Activated CD8-positive, alpha-beta memory T cell treated with anti-CD3 and anti-CD28 coated beads, Interleukin-2, amount 10 ng/mL, durations not matched to agents 7 days and 5 days (primary cell): ENCODE measurements at regions not wholly inside any gene's neighbourhood (a gene's known extent, or its start where the extent isn't known, plus 50 kb on each side); places are given as distances from the start of the nearest gene placed in this dataset.
"Not testable (repeated sequence)": the region's sequence is repeated elsewhere in the genome, so short reads cannot be mapped to it uniquely, and the experiment has no call there.

ENCODE experiments used
- ATAC-seq: fragments of 150-1000 bp; cut with Tn5 transposase; one replicate; pipeline ENCODE4 v1.10.0; 2021; ENCODE audit warnings: moderate library complexity
- CTCF ChIA-PET: fragments of 350-600 bp; sonication (Branson Sonifier 250); formaldehyde crosslinking; loops from one replicate; lab custom pipeline; 2021; ENCODE audit warnings: antibody characterized with exemption; lab: Charles Lee
- DNase-seq: peaks from one replicate; pipeline ENCODE4 v3.0.0-alpha.2; 2020
- H3K27ac Mint-ChIP-seq: one replicate; pipeline ENCODE4 v1.8.0; 2021; ENCODE audit warnings: mild to moderate bottlenecking, mixed read lengths
- H3K27me3 Mint-ChIP-seq: one replicate; pipeline ENCODE4 v1.8.0; 2021; ENCODE audit warnings: mixed read lengths
- H3K36me3 Mint-ChIP-seq: one replicate; pipeline ENCODE4 v1.8.0; 2021; ENCODE audit warnings: mild to moderate bottlenecking, mixed read lengths
- H3K4me1 Mint-ChIP-seq: one replicate; pipeline ENCODE4 v1.8.0; 2021; ENCODE audit warnings: mixed read lengths
- H3K4me3 Mint-ChIP-seq: one replicate; pipeline ENCODE4 v1.8.0; 2021; ENCODE audit warnings: mild to moderate bottlenecking, moderate library complexity, mixed read lengths
- H3K9me3 Mint-ChIP-seq: one replicate; pipeline ENCODE4 v1.8.0; 2022; ENCODE audit warnings: low read depth, mixed read lengths

DNA sequence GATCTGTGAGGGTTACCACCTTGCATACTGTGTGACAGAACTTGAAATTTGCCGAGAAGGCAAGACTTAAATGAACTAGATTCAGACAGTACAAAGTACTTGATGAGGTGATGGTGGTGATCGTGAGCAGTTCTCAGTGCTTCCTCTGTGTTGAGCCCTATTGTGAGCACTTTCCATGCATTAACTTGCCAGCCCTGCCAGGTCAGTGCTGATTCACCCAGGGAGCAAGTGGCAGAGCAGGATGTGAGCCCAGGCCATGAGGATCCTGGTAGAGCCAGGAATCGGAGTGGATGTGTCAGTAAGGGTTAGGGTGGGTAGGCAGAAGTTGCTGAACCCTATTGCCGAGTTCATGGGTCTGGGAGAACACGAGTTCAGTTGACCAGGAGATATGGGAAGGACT, 4545.7 kb upstream of the TPTE start:
- ATAC-seq, H3K4me1 Mint-ChIP-seq, DNase-seq: not testable (repeated sequence)

GRCh38 chr21:5997586-5997985, 4523.8 kb upstream of the TPTE start:
- ATAC-seq, DNase-seq, H3K9me3 Mint-ChIP-seq, CTCF ChIA-PET, H3K4me3 Mint-ChIP-seq, H3K27me3 Mint-ChIP-seq, H3K27ac Mint-ChIP-seq, H3K36me3 Mint-ChIP-seq, H3K4me1 Mint-ChIP-seq: not testable (repeated sequence)

More for the DNA sequence above, 4545.7 kb upstream of the TPTE start:
- H3K36me3 Mint-ChIP-seq, H3K27me3 Mint-ChIP-seq, H3K27ac Mint-ChIP-seq, CTCF ChIA-PET, H3K4me3 Mint-ChIP-seq, H3K9me3 Mint-ChIP-seq: not testable (repeated sequence)

DNA sequence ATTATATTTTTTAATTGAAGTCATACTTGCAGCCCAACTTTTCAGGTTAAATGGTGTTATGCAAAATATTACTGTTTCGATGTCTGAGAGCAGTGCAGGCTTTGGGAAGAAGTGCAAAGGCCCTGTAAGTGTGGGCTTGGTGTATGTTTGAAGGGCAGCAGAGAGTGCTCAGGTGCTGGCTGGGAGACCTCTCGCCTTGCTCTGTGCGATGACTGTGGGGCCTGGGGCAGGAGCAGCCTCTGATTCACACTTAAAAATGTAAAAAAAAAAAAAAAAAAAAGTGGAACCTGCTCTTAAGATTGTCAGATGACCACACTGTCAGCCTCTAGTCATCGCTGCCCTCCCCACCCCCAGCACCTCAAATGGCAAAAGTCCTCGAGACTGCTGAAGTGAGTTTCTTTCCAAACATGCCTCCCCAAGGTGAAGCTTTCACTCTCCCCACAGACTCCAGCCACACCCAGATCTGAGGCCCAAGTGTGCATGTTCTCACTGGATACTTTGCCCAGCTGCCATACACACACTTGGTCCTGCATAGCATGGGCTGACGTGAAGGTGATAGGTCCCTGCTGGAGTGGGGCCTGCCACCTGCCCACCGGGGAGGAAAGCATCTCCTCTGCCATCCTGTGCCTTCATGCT, 4505.8 kb upstream of the TPTE start:
- H3K27ac Mint-ChIP-seq, ATAC-seq, H3K27me3 Mint-ChIP-seq, CTCF ChIA-PET, DNase-seq, H3K36me3 Mint-ChIP-seq, H3K4me3 Mint-ChIP-seq, H3K4me1 Mint-ChIP-seq, H3K9me3 Mint-ChIP-seq: not testable (repeated sequence)

- H3K27ac Mint-ChIP-seq, H3K27me3 Mint-ChIP-seq, H3K9me3 Mint-ChIP-seq, H3K36me3 Mint-ChIP-seq, ATAC-seq, CTCF ChIA-PET, DNase-seq, H3K4me1 Mint-ChIP-seq, H3K4me3 Mint-ChIP-seq: not testable (repeated sequence)
Measured at GRCh38 chr21:6020460-6020859, 4500.9 kb upstream of the TPTE start.

GRCh38 chr21:6020953-6021716, 4500.2 kb upstream of the TPTE start:
- H3K27me3 Mint-ChIP-seq, H3K27ac Mint-ChIP-seq, DNase-seq, H3K36me3 Mint-ChIP-seq, ATAC-seq, H3K4me3 Mint-ChIP-seq, CTCF ChIA-PET, H3K9me3 Mint-ChIP-seq, H3K4me1 Mint-ChIP-seq: not testable (repeated sequence)

GRCh38 chr21:6021717-6022270, 4499.6 kb upstream of the TPTE start:
- H3K9me3 Mint-ChIP-seq, ATAC-seq, H3K27me3 Mint-ChIP-seq, H3K27ac Mint-ChIP-seq, H3K4me3 Mint-ChIP-seq, H3K36me3 Mint-ChIP-seq, DNase-seq, H3K4me1 Mint-ChIP-seq, CTCF ChIA-PET: not testable (repeated sequence)

- H3K9me3 Mint-ChIP-seq, H3K27me3 Mint-ChIP-seq, H3K27ac Mint-ChIP-seq, H3K4me1 Mint-ChIP-seq, ATAC-seq, H3K36me3 Mint-ChIP-seq, DNase-seq, H3K4me3 Mint-ChIP-seq, CTCF ChIA-PET: not testable (repeated sequence)
Measured at GRCh38 chr21:6023331-6023730, 4498.1 kb upstream of the TPTE start.

DNA sequence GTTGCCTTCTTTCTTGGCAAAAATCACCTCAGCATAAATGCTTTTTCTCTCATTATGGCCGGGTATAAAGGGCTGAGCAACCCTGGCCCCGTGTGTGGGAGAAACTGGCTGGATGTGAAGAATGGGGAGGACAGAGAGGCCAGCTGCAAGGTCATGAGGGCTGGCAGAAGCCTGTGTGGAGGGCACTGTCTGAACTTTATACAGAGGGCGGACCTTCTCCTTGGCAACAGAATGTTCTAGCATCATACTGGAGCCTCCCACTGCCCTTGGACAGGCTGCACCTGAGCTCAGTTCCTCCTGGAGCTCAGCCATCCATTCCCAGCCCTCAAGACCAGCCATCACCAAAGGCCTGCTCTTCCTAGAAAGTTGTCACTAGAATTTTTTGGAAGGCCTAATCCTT, 4496.2 kb upstream of the TPTE start:
- H3K27me3 Mint-ChIP-seq, CTCF ChIA-PET, ATAC-seq, H3K9me3 Mint-ChIP-seq, H3K36me3 Mint-ChIP-seq, H3K4me1 Mint-ChIP-seq, H3K27ac Mint-ChIP-seq, DNase-seq, H3K4me3 Mint-ChIP-seq: not testable (repeated sequence)

DNA sequence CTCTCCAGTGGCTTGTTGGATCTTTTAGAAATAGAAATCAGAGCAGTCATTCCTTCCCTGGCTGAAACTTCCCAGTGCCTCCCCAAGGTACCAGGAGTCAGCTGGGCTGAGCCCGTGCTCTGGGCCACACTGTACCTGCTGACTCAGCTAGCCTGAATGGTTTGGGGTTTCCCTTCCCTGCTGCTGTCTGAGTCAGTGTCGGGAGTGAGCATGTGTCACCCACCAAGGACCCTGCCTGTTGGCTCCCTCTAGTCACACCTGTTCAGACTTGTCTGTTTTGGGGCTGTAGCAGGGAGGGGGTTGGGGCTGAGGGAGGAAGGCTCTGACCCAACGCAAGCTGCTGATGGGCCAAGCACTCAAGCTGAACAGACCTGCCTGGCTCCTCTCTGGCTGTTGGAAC, 4493.9 kb upstream of the TPTE start:
- H3K36me3 Mint-ChIP-seq, DNase-seq, H3K9me3 Mint-ChIP-seq, H3K4me1 Mint-ChIP-seq, H3K27ac Mint-ChIP-seq, CTCF ChIA-PET, H3K4me3 Mint-ChIP-seq, H3K27me3 Mint-ChIP-seq: not testable (repeated sequence)
- peak; percentile 49 for ATAC-seq

- H3K36me3 Mint-ChIP-seq, DNase-seq, H3K4me1 Mint-ChIP-seq, CTCF ChIA-PET, H3K27ac Mint-ChIP-seq, H3K9me3 Mint-ChIP-seq, H3K27me3 Mint-ChIP-seq, H3K4me3 Mint-ChIP-seq, ATAC-seq: not testable (repeated sequence)
Measured at GRCh38 chr21:6034124-6034678, 4487.2 kb upstream of the TPTE start.

DNA sequence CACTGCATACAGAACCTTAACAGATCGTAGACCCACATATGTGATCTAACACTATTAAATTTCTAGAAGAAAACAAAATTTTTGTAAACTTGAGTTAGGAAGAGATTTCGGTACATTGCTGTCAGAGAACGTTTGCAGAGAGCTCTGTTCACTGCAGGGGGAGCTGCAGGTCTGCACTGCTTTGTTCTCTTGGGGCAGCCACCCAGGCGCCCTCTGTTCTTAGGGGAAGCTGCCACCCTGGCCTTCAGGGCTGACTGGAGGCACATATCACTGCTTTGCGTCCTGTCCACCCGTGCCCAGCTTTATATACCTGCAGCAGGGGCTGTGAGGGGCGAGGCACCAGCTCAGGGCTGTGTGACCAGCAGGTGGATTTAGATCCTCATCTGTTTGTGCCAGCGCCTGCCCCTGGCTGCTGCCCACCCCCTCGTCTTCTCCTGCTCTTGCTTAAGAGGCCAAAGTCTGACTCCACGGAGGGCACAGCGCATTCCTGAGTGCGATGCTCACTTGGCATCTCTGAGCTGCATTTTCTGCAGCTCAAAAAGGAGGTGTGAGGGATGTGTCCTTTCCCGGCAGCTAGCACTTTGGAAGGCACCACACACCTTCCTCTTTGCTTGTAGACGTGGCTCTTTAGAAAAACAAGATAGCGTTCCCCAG, 4486.4 kb upstream of the TPTE start:
- H3K4me3 Mint-ChIP-seq, CTCF ChIA-PET, H3K36me3 Mint-ChIP-seq, DNase-seq, H3K4me1 Mint-ChIP-seq, H3K27ac Mint-ChIP-seq, H3K27me3 Mint-ChIP-seq, H3K9me3 Mint-ChIP-seq: not testable (repeated sequence)
- ATAC-seq: peak; percentile 33

DNA sequence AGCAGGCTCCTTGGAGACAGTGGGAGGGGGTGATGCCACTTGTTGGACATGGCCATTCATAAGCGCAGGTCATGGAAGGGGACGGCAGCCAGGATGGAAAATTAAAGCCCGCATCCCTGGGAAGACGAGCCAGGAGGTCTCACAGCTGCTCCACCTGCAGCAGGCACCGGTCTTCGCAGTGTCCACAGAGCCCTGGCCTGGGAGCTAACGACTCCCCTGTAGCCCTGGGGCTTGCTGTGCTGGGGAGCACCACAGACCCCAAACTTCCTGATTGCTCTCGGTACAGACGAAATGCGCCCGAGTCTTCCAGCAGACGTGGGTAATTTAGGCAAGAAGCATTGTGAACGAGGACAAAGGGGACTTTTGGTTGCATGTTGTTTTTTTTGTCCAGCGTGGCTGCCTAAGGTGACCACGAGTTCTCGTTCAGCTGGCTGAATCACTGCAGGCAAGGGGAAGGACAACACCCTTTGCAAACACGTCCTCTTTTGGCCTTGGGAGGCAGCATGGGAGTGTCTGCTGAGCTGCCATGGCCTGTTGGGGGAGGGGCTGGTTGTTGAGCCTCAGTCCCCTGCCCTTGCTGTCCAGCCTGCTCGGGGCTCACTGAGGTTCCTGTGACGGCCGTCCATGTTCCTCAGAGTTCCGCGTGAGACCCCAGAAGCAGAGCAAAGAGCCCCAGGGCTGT, 4485.8 kb upstream of the TPTE start:
- H3K4me1 Mint-ChIP-seq, DNase-seq, H3K27ac Mint-ChIP-seq, H3K27me3 Mint-ChIP-seq, CTCF ChIA-PET, H3K4me3 Mint-ChIP-seq, H3K36me3 Mint-ChIP-seq, ATAC-seq, H3K9me3 Mint-ChIP-seq: not testable (repeated sequence)

- H3K9me3 Mint-ChIP-seq, H3K27me3 Mint-ChIP-seq, H3K27ac Mint-ChIP-seq, ATAC-seq, DNase-seq, CTCF ChIA-PET, H3K36me3 Mint-ChIP-seq, H3K4me1 Mint-ChIP-seq, H3K4me3 Mint-ChIP-seq: not testable (repeated sequence)
Measured at GRCh38 chr21:6039224-6039623, 4482.2 kb upstream of the TPTE start.
